Psoas muscle (tissue), 7 donors: ENCODE measurements at regions not wholly inside any gene's neighbourhood (a gene's known extent, or its start where the extent isn't known, plus 50 kb on each side); places are given as distances from the start of the nearest gene placed in this dataset.

Source experiments
- ATAC-seq, 4 donors: fragments of 200-7000 bp; cut with Tn5 transposase; one replicate each; pipeline ENCODE4 v1.9.1; 2020; ENCODE audit warnings: moderate library complexity in 3 of 4, mild to moderate bottlenecking in 2 of 4
- DNase-seq, 2 donors: peaks; one replicate each; pipeline ENCODE4 v3.0.0-alpha.2; 2020
- H3K27ac ChIP-seq: fragments of 200-600 bp; one replicate; pipeline ENCODE4 v1.8.0; 2022
- H3K27me3 ChIP-seq, 3 donors: fragments of 200-600 bp in 1 of 3; one replicate each; pipeline versions ENCODE4 v1.6.1 to v1.8.0; 2013 to 2022; ENCODE audit warnings: low read length in 2 of 3, mild to moderate bottlenecking in 2 of 3, moderate library complexity in 1 of 3; ENCODE audit not compliant: insufficient read depth in 3 of 3
- H3K36me3 ChIP-seq, 2 donors: fragments of 200-600 bp in 1 of 2; one replicate each; pipeline versions ENCODE4 v1.6.1 to v1.8.0; 2013 to 2022; ENCODE audit warnings: low read depth in 1 of 2, mild to moderate bottlenecking in 1 of 2, moderate library complexity in 1 of 2; ENCODE audit not compliant: insufficient read depth in 1 of 2
- H3K4me1 ChIP-seq: fragments of 200-600 bp; one replicate; pipeline ENCODE4 v1.8.0; 2022
- H3K4me3 ChIP-seq: fragments of 200-600 bp; one replicate; pipeline ENCODE4 v1.8.0; 2022; ENCODE audit warnings: mild to moderate bottlenecking
- H3K9me3 ChIP-seq: fragments of 200-600 bp; one replicate; pipeline ENCODE4 v1.8.0; 2022
- CTCF ChIP-seq: fragments of 200-600 bp; IDR thresholded peaks from one replicate; pipeline ENCODE4 v1.8.0; 2022; ENCODE audit warnings: antibody characterized with exemption
- WGBS, 3 donors: extraction: QIAGEN DNeasy Blood & Tissue Kit; methylation state at CpG; one replicate each; pipeline versions ENCODE4 v1.1.6 to v1.1.7; 2013; 5-methylcytosine and 5-hydroxymethylcytosine counted together
- intact Hi-C, 2 donors: fragments of 100-400 bp; cut with DNase I; formaldehyde crosslinking; loops; one replicate each; pipeline versions ENCODE4 v1.11.0 to v1.14.2; 2022
- donor health status: healthy with polysubstance abuse.
- donor health status: DM: no; HTN: no; CAD: no; lungs with moderate emphysema.
- donor health status: Bipolar disorder and iron deficiency.
- donor health status: healthy.
- donor health status: DM: yes; HTN: yes; CAD: no.
- donor health status: DM: no; HTN: no; CAD: no.
- donor health status: DM: yes; HTN: yes; CAD: no.

- Histone ChIP-seq H3K27me3 (no peaks in the 10 kb centered on the region), H3K36me3 (no peaks in the 10 kb centered on the region), H3K27ac (no peak overlapping the region), H3K4me1 (no peaks in the 10 kb centered on the region), H3K4me3 (no peak overlapping the region), H3K9me3 (no peaks in the 10 kb centered on the region)
- DNase-seq = no peak
- no peak for ATAC-seq
- 83 to 86% (median 83%) methylated on average over 14 of the region's 14 CpGs for WGBS, 3 donors
- intact Hi-C loops = no loop called here
- TF ChIP-seq CTCF = no peak
Measured at GRCh38 chr6:168730931-168731716, 290.1 kb downstream of the SMOC2 start.

GRCh38 chr6:168728056-168728455 is 287.1 kb downstream of the SMOC2 start:
- no peak for DNase-seq
- H3K9me3 ChIP-seq = no peaks in the 10 kb centered on the region
- H3K27ac ChIP-seq = no peak overlapping the region
- no peak overlapping the region for H3K4me3 ChIP-seq
- no peaks in the 10 kb centered on the region for H3K36me3 ChIP-seq
- no peak for ATAC-seq
- TF ChIP-seq CTCF = no peak
- 44 to 53% (median 44%) methylated on average over 2 of the region's 2 CpGs for WGBS, 3 donors
- no peaks in the 10 kb centered on the region for H3K27me3 ChIP-seq
- intact Hi-C loops = no loop called here
- no peaks in the 10 kb centered on the region for H3K4me1 ChIP-seq

GRCh38 chr6:168726312-168726856 is 285.4 kb downstream of the SMOC2 start:
- Histone ChIP-seq H3K9me3 (no peaks in the 10 kb centered on the region), H3K4me1 (no peaks in the 10 kb centered on the region), H3K36me3 (no peaks in the 10 kb centered on the region), H3K4me3 (no peak overlapping the region), H3K27ac (no peak overlapping the region), H3K27me3 (no peaks in the 10 kb centered on the region)
- TF ChIP-seq CTCF = no peak
- 88 to 93% (median 90%) methylated on average over 12 of the region's 12 CpGs for WGBS, 3 donors
- no peak for ATAC-seq
- no peak for DNase-seq
- intact Hi-C loops = no loop called here

- Histone ChIP-seq H3K27me3 (no peaks in the 10 kb centered on the region), H3K36me3 (no peaks in the 10 kb centered on the region), H3K4me1 (no peaks in the 10 kb centered on the region), H3K9me3 (no peaks in the 10 kb centered on the region), H3K27ac (no peak overlapping the region), H3K4me3 (no peak overlapping the region)
- ATAC-seq = no peak
- no peak for DNase-seq
- WGBS, 3 donors = 56 to 61% (median 61%) methylated on average over 12 of the region's 12 CpGs
- intact Hi-C loops = no loop called here
- TF ChIP-seq CTCF = no peak
Measured at GRCh38 chr6:168725802-168726201, 284.8 kb downstream of the SMOC2 start.
